H1 (cell line): ENCODE measurements at regions not wholly inside any gene's neighbourhood (a gene's known extent, or its start where the extent isn't known, plus 50 kb on each side); places are given as distances from the start of the nearest gene placed in this dataset.

Experiments used
- CTCF ChIA-PET: fragments of 300-600 bp; sonication (Branson Sonifier 250); formaldehyde crosslinking; loops from one replicate; lab custom pipeline; 2021; ENCODE audit not compliant: partially characterized antibody; lab: Charles Lee
- POLR2A ChIA-PET: fragments of 300-600 bp; sonication (Branson Sonifier 250); formaldehyde crosslinking; loops from one replicate; lab custom pipeline; 2021; ENCODE audit warnings: inconsistent platforms; ENCODE audit not compliant: partially characterized antibody; lab: Charles Lee
- DNase-seq, 2 experiments: peaks; one replicate each; pipeline versions ENCODE4 v3.0.0 to v3.0.0-alpha.2; 2010 to 2022; ENCODE audit warnings: low spot score in 2 of 2, low read depth in 1 of 2, mixed read lengths in 1 of 2
- FAIRE-seq: peaks from 2 replicates; lab custom pipeline; 2011; peaks lifted over from hg19 to GRCh38; lab: Jason Lieb, UNC
- H2AFZ ChIP-seq: 2 replicates; pipeline ENCODE4 v1.8.1; 2012; ENCODE audit warnings: low read length, inconsistent platforms
- H2AK5ac ChIP-seq: 2 replicates; pipeline ENCODE4 v1.6.1; 2013; ENCODE audit warnings: low read depth, low read length
- H2BK120ac ChIP-seq: replicated peaks from 2 replicates; pipeline ENCODE3; 2013; ENCODE audit warnings: low read depth, low read length, inconsistent platforms
- H2BK12ac ChIP-seq: 2 replicates; pipeline ENCODE4 v1.6.1; 2013; ENCODE audit warnings: low read depth, low read length
- H2BK15ac ChIP-seq: 2 replicates; pipeline ENCODE4 v1.6.1; 2013; ENCODE audit warnings: low read length
- H2BK20ac ChIP-seq: 2 replicates; pipeline ENCODE4 v1.6.1; 2013; ENCODE audit warnings: low read length
- H2BK5ac ChIP-seq: 2 replicates; pipeline ENCODE4 v1.6.1; 2013; ENCODE audit warnings: low read depth, low read length
- H3K14ac ChIP-seq: 2 replicates; pipeline ENCODE4 v1.6.1; 2013; ENCODE audit warnings: inconsistent platforms; ENCODE audit not compliant: insufficient read length
- H3K18ac ChIP-seq: 2 replicates; pipeline ENCODE4 v1.6.1; 2013; ENCODE audit warnings: low read length; ENCODE audit errors: extremely low read depth
- H3K23ac ChIP-seq: 2 replicates; pipeline ENCODE4 v1.6.1; 2013; ENCODE audit warnings: inconsistent platforms; ENCODE audit not compliant: insufficient read length
- H3K23me2 ChIP-seq: 2 replicates; pipeline ENCODE4 v1.6.1; 2013; ENCODE audit warnings: low read depth, low read length
- H3K27ac ChIP-seq: 2 replicates; pipeline ENCODE4 v1.6.1; 2011; ENCODE audit warnings: low read depth, low read length, inconsistent platforms
- H3K27me3 ChIP-seq, 4 experiments: replicated peaks in 1 of 4; 1 replicate in 1 of 4; 2 replicates in 3 of 4; pipeline versions ENCODE4 v1.6.1 to v1.8.1; 2011 to 2013; ENCODE audit warnings: low read length in 3 of 4, mild to moderate bottlenecking in 3 of 4, inconsistent platforms in 2 of 4, mixed read lengths in 2 of 4, moderate library complexity in 1 of 4; ENCODE audit not compliant: control insufficient read depth in 3 of 4, insufficient read depth in 3 of 4; ENCODE audit errors: extremely low read depth in 1 of 4
- H3K36me3 ChIP-seq, 4 experiments: 2 replicates each; pipeline versions ENCODE4 v1.6.1 to v1.8.1; 2011 to 2013; ENCODE audit warnings: mild to moderate bottlenecking in 4 of 4, low read length in 3 of 4, moderate library complexity in 2 of 4, control low read depth in 1 of 4, inconsistent platforms in 1 of 4; ENCODE audit not compliant: insufficient read depth in 4 of 4, control insufficient read depth in 2 of 4
- H3K4ac ChIP-seq: replicated peaks from 2 replicates; pipeline ENCODE3; 2013; ENCODE audit warnings: low read length, low read depth, mixed read lengths, inconsistent platforms; ENCODE audit not compliant: insufficient read length
- H3K4me1 ChIP-seq, 4 experiments: replicated peaks in 1 of 4; 1 replicate in 1 of 4; 2 replicates in 3 of 4; pipeline versions ENCODE4 v1.6.1 to v1.8.1; 2011 to 2013; ENCODE audit warnings: low read length in 3 of 4, inconsistent platforms in 2 of 4, mixed read lengths in 1 of 4; ENCODE audit not compliant: insufficient read depth in 4 of 4, control insufficient read depth in 3 of 4
- H3K4me2 ChIP-seq, 2 experiments: 2 replicates each; pipeline versions ENCODE4 v1.6.1 to v1.8.1; 2011 to 2013; ENCODE audit warnings: low read depth in 2 of 2, low read length in 2 of 2, control low read depth in 1 of 2, inconsistent platforms in 1 of 2, mild to moderate bottlenecking in 1 of 2; ENCODE audit not compliant: insufficient read depth in 1 of 2
- H3K4me3 ChIP-seq, 4 experiments: fragments of 200-600, 300-600 bp in 1 of 4; sonication (generic), shearing (Covaris generic), sonication (Bioruptor Twin) in 1 of 4; 2 replicates each; pipeline versions ENCODE4 v1.5.1 to v1.8.1; 2011 to 2016; ENCODE audit warnings: low read length in 4 of 4, low read depth in 3 of 4, control low read depth in 2 of 4, inconsistent platforms in 2 of 4, mild to moderate bottlenecking in 2 of 4, mixed read lengths in 1 of 4, moderate library complexity in 1 of 4; ENCODE audit not compliant: insufficient read depth in 2 of 4; ENCODE audit errors: extremely low read depth in 1 of 4
- H3K56ac ChIP-seq: replicated peaks from 2 replicates; pipeline ENCODE3; 2013; ENCODE audit warnings: low read depth, mild to moderate bottlenecking, mixed read lengths, low read length, inconsistent platforms; ENCODE audit not compliant: insufficient read length
- H3K79me1 ChIP-seq: 2 replicates; pipeline ENCODE4 v1.6.1; 2013; ENCODE audit warnings: low read depth, low read length, control low read depth
- H3K79me2 ChIP-seq, 2 experiments: 2 replicates each; pipeline versions ENCODE4 v1.6.1 to v1.8.1; 2012 to 2013; ENCODE audit warnings: low read length in 2 of 2, mild to moderate bottlenecking in 2 of 2, inconsistent platforms in 1 of 2; ENCODE audit not compliant: insufficient read depth in 2 of 2, control insufficient read depth in 1 of 2
- H3K9ac ChIP-seq, 4 experiments: replicated peaks in 1 of 4; 1 replicate in 1 of 4; 2 replicates in 3 of 4; pipeline versions ENCODE4 v1.6.1 to v1.8.1; 2011 to 2013; ENCODE audit warnings: low read depth in 3 of 4, low read length in 3 of 4, control low read depth in 2 of 4, mild to moderate bottlenecking in 2 of 4, moderate library complexity in 2 of 4, inconsistent platforms in 1 of 4; ENCODE audit errors: extremely low read depth in 1 of 4
- H3K9me3 ChIP-seq, 2 experiments: 2 replicates each; pipeline versions ENCODE4 v1.6.1 to v1.8.1; 2012 to 2013; ENCODE audit warnings: mild to moderate bottlenecking in 2 of 2, moderate library complexity in 2 of 2, control low read depth in 1 of 2, inconsistent platforms in 1 of 2, low read depth in 1 of 2, low read length in 1 of 2, mixed read lengths in 1 of 2; ENCODE audit not compliant: insufficient read depth in 2 of 2
- H4K20me1 ChIP-seq, 2 experiments: replicated peaks in 1 of 2; 2 replicates each; pipeline versions ENCODE3 to v1.8.1; 2011 to 2013; ENCODE audit warnings: inconsistent platforms in 2 of 2, low read length in 2 of 2, mild to moderate bottlenecking in 1 of 2; ENCODE audit not compliant: insufficient read depth in 2 of 2, control insufficient read depth in 1 of 2
- H4K5ac ChIP-seq: 2 replicates; pipeline ENCODE4 v1.6.1; 2013; ENCODE audit warnings: low read length, low read depth, mixed read lengths, inconsistent platforms; ENCODE audit not compliant: insufficient read length
- H4K8ac ChIP-seq: 2 replicates; pipeline ENCODE4 v1.8.0; 2013; ENCODE audit warnings: mild to moderate bottlenecking, moderate library complexity, low read length, inconsistent platforms; ENCODE audit not compliant: insufficient read depth; ENCODE audit errors: extremely low read depth
- H4K91ac ChIP-seq: replicated peaks from 2 replicates; pipeline ENCODE3; 2013; ENCODE audit warnings: low read length, mixed read lengths, inconsistent platforms; ENCODE audit not compliant: insufficient read length
- ATF2 ChIP-seq: IDR thresholded peaks from 2 replicates; pipeline ENCODE4 v1.6.1; 2012; ENCODE audit warnings: low read length, inconsistent platforms
- BACH1 ChIP-seq: IDR thresholded peaks from 2 replicates; pipeline ENCODE4 v1.6.1; 2012; ENCODE audit warnings: low read length, improper control_type of control experiment
- CBX8 ChIP-seq: fragments of 300-800, 300-1000 bp; sonication (generic); IDR thresholded peaks from 2 replicates; pipeline ENCODE4 v1.7.1; 2016; ENCODE audit warnings: low read depth, low read length, borderline replicate concordance
- CHD1 ChIP-seq: IDR thresholded peaks from 2 replicates; pipeline ENCODE4 v1.6.1; 2012; ENCODE audit warnings: low read depth, low read length, improper control_type of control experiment
- CTCF ChIP-seq, 3 experiments: IDR thresholded peaks; 1 replicate in 2 of 3; 2 replicates in 1 of 3; pipeline versions ENCODE4 v1.5.1 to v1.6.1; 2011; ENCODE audit warnings: low read length in 3 of 3, mild to moderate bottlenecking in 3 of 3, inconsistent platforms in 2 of 3, low read depth in 1 of 3, moderate library complexity in 1 of 3; ENCODE audit not compliant: insufficient read depth in 1 of 3; ENCODE audit errors: control extremely low read depth in 1 of 3
- GTF2F1 ChIP-seq: IDR thresholded peaks from 2 replicates; pipeline ENCODE4 v1.6.1; 2012; ENCODE audit warnings: low read depth, low read length, improper control_type of control experiment, borderline replicate concordance
- KDM4A ChIP-seq: IDR thresholded peaks from one replicate; pipeline ENCODE4 v1.7.1; 2012; ENCODE audit warnings: low read depth, mild to moderate bottlenecking, moderate library complexity, low read length, inconsistent platforms; ENCODE audit not compliant: severe bottlenecking
- POLR2A ChIP-seq, 2 experiments: IDR thresholded peaks; 1 replicate in 1 of 2; 2 replicates in 1 of 2; pipeline ENCODE4 v1.6.1; 2011; ENCODE audit warnings: low read depth in 2 of 2, low read length in 2 of 2, mild to moderate bottlenecking in 2 of 2; ENCODE audit errors: control extremely low read depth in 1 of 2
- POU5F1 ChIP-seq: IDR thresholded peaks from 2 replicates; pipeline ENCODE4 v1.6.1; 2011; ENCODE audit warnings: low read depth, mild to moderate bottlenecking, low read length, moderate library complexity
- RFX5 ChIP-seq: IDR thresholded peaks from 2 replicates; pipeline ENCODE4 v1.6.1; 2011; ENCODE audit warnings: low read depth, low read length, improper control_type of control experiment, borderline replicate concordance
- SIRT6 ChIP-seq: IDR thresholded peaks from one replicate; pipeline ENCODE4 v1.7.1; 2012; ENCODE audit warnings: low read length, inconsistent platforms
- TEAD4 ChIP-seq: IDR thresholded peaks from 2 replicates; pipeline ENCODE4 v1.6.1; 2012; ENCODE audit warnings: low read depth, low read length, inconsistent platforms, mixed read lengths
- WGBS, 2 experiments: shearing (Covaris generic) in 1 of 2; methylation state at CpG; one replicate each; pipeline versions ENCODE4 v1.1.6 to v1.1.7; 2013 to 2015; ENCODE audit warnings: low lambda C conversion rate in 2 of 2, mixed read lengths in 2 of 2, inconsistent platforms in 1 of 2, low coverage in 1 of 2, missing lambda C conversion rate in 1 of 2; ENCODE audit not compliant: insufficient replicate concordance in 2 of 2, insufficient coverage in 1 of 2, insufficient read length in 1 of 2; ENCODE audit errors: extremely low coverage in 1 of 2, missing lambda C conversion rate in 1 of 2; 5-methylcytosine and 5-hydroxymethylcytosine counted together

DNA sequence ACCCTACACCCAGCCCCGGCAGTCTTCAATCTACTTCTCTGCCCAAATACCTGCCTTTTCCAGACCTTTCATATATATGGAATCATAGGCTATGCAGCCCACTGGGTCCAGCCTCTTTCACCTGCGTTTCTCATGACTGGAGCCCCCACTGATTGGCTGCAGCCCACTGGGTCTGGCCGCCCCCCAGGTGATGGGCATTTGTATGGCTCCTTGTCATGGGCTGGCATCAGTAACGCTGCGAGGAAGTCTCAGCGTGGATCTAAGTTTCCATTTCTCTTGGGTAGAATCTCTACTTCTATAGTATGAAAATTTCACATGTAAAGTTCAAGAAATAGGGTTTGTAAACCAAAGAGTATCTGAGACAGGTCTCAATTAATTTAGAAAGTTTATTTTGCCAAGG, 281.9 kb downstream of the NDUFA10 start:
- H2AK5ac ChIP-seq: no peak overlapping the region
- peaks cover 0 to 2% of the 10 kb centered on the region in 2 experiments for H4K20me1 ChIP-seq
- no peaks in the 10 kb centered on the region for H3K79me1 ChIP-seq
- TF ChIP-seq POU5F1: no peak
- no peak for TF ChIP-seq TEAD4
- TF ChIP-seq POLR2A (IDR thresholded peaks at IDR 0.05; ENCODE audit: control extremely low read depth in 1 of 2, low read depth in 2 of 2, low read length in 2 of 2): no peak
- no peak for TF ChIP-seq CBX8
- TF ChIP-seq CTCF (IDR thresholded peaks at IDR 0.05; ENCODE audit: control extremely low read depth in 1 of 3, insufficient read depth in 1 of 3, low read depth in 1 of 3, low read length in 3 of 3): no peak
- no peak for TF ChIP-seq ATF2
- TF ChIP-seq CHD1: no peak
- no peak for TF ChIP-seq KDM4A
- no peak for TF ChIP-seq GTF2F1
- TF ChIP-seq BACH1: no peak
- no peak for TF ChIP-seq RFX5
- TF ChIP-seq SIRT6: no peak

More for the DNA sequence above, 281.9 kb downstream of the NDUFA10 start:
- H3K27ac ChIP-seq: no peak overlapping the region
- DNase-seq (no peak), FAIRE-seq (no peak)
- no peak overlapping the region for H4K8ac ChIP-seq
- H3K56ac ChIP-seq: no peak overlapping the region
- H3K4me1 ChIP-seq: no peaks in the 10 kb centered on the region
- no peaks in the 10 kb centered on the region for H3K27me3 ChIP-seq
- ChIA-PET POLR2A (no interaction called here), CTCF (no interaction called here)
- no peak overlapping the region for H4K91ac ChIP-seq
- no peak overlapping the region for H3K4me2 ChIP-seq
- H2BK15ac ChIP-seq: no peak overlapping the region
- H2BK12ac ChIP-seq: no peak overlapping the region
- H3K23ac ChIP-seq: no peak overlapping the region
- H2BK20ac ChIP-seq: no peak overlapping the region
- no peak overlapping the region for H2BK120ac ChIP-seq
- no peak overlapping the region for H3K9ac ChIP-seq
- H3K14ac ChIP-seq: no peak overlapping the region
- no peak overlapping the region for H3K4me3 ChIP-seq
- WGBS, 2 experiments: 82% methylated on average over 6 of the region's 6 CpGs; no CpG with 5 or more reads in 1 of the 2 experiments
- H3K9me3 ChIP-seq: no peaks in the 10 kb centered on the region
- H2BK5ac ChIP-seq: no peak overlapping the region
- H3K4ac ChIP-seq: no peak overlapping the region
- H2AFZ ChIP-seq: no peak overlapping the region
- H3K23me2 ChIP-seq: peaks cover 3% of the 10 kb centered on the region; the same call in 1 of the 2 replicates
- H3K18ac ChIP-seq: no peak overlapping the region
- no peaks in the 10 kb centered on the region for H3K79me2 ChIP-seq
- H3K36me3 ChIP-seq: no peaks in the 10 kb centered on the region
- no peak overlapping the region for H4K5ac ChIP-seq
